Gastroesophageal sphincter (tissue), 4 donors: ENCODE measurements at regions not wholly inside any gene's neighbourhood (a gene's known extent, or its start where the extent isn't known, plus 50 kb on each side); places are given as distances from the start of the nearest gene placed in this dataset.

Source experiments
- ATAC-seq: fragments of 150-250 bp; one replicate; pipeline ENCODE4 v1.9.1; 2016; ENCODE audit warnings: mild to moderate bottlenecking, moderate library complexity
- H3K27ac ChIP-seq, 4 donors: fragments of 200-600 bp; sonication (generic) in 3 of 4; 1 replicate in 3 of 4; 2 replicates in 1 of 4; pipeline ENCODE4 v1.5.1; 2016 to 2019
- H3K27me3 ChIP-seq: fragments of 200-600 bp; sonication (generic); one replicate; pipeline ENCODE4 v1.5.1; 2019
- H3K36me3 ChIP-seq, 2 donors: fragments of 200-600 bp; sonication (generic); one replicate each; pipeline ENCODE4 v1.5.1; 2019; ENCODE audit warnings: control low read depth in 1 of 2
- H3K4me1 ChIP-seq, 3 donors: fragments of 200-600 bp; sonication (generic); 1 replicate in 2 of 3; 2 replicates in 1 of 3; pipeline ENCODE4 v1.5.1; 2016 to 2019; ENCODE audit warnings: control low read depth in 2 of 3
- H3K4me3 ChIP-seq, 2 donors: fragments of 200-600 bp; sonication (generic); one replicate each; pipeline ENCODE4 v1.5.1; 2019; ENCODE audit warnings: mild to moderate bottlenecking in 1 of 2, moderate library complexity in 1 of 2
- H3K9me3 ChIP-seq, 3 donors: fragments of 200-600 bp; sonication (generic); one replicate each; pipeline ENCODE4 v1.5.1; 2017 to 2019; ENCODE audit warnings: control low read depth in 2 of 3
- CTCF ChIP-seq, 4 experiments: fragments of 200-600 bp in 2 of 4; fragments of 450-650 bp in 2 of 4; sonication (generic) in 1 of 4; IDR thresholded peaks; one replicate each; pipeline ENCODE4 v1.5.1; 2017 to 2019; ENCODE audit warnings: antibody characterized with exemption in 4 of 4, mild to moderate bottlenecking in 2 of 4, moderate library complexity in 2 of 4
- EP300 ChIP-seq: sonication (generic); formaldehyde crosslinking; IDR thresholded peaks from one replicate; pipeline ENCODE4 v1.6.1; 2017; ENCODE audit warnings: antibody characterized with exemption, mild to moderate bottlenecking
- POLR2A ChIP-seq, 2 donors: fragments of 450-650 bp; IDR thresholded peaks; one replicate each; pipeline ENCODE4 v1.6.1; 2017; ENCODE audit warnings: antibody characterized with exemption in 2 of 2, mild to moderate bottlenecking in 2 of 2, moderate library complexity in 1 of 2
- POLR2AphosphoS5 ChIP-seq: sonication (generic); formaldehyde crosslinking; IDR thresholded peaks from one replicate; pipeline ENCODE4 v1.6.1; 2017; ENCODE audit warnings: antibody characterized with exemption
- WGBS, 2 donors: methylation state at CpG; one replicate each; pipeline ENCODE4 v1.1.5; 2018; ENCODE audit warnings: low coverage in 1 of 2; 5-methylcytosine and 5-hydroxymethylcytosine counted together

GRCh38 chr4:153943738-153944415, 155.0 kb upstream of the SFRP2 start:
- Histone ChIP-seq H3K9me3 (peaks cover 0 to 14% (median 2%) of the 10 kb centered on the region in 3 donors), H3K4me3 (no peak overlapping the region), H3K36me3 (no peaks in the 10 kb centered on the region), H3K27ac (no peak overlapping the region), H3K4me1 (no peaks in the 10 kb centered on the region), H3K27me3 (no peaks in the 10 kb centered on the region)
- 80 to 100% methylated on average over 1 of the region's 1 CpG for WGBS, 2 donors
- TF ChIP-seq POLR2AphosphoS5 (no peak), POLR2A (IDR thresholded peaks at IDR 0.05) (no peak), CTCF (IDR thresholded peaks at IDR 0.05) (no peak), EP300 (no peak)
- ATAC-seq: no peak

- WGBS, 2 donors: 71 to 90% methylated on average over 1 to 4 of the region's 4 CpGs
- no peak overlapping the region for H3K27ac ChIP-seq
- H3K36me3 ChIP-seq: no peaks in the 10 kb centered on the region
- TF ChIP-seq POLR2A (IDR thresholded peaks at IDR 0.05): no peak
- TF ChIP-seq CTCF (IDR thresholded peaks at IDR 0.05): no peak
- TF ChIP-seq POLR2AphosphoS5: no peak
- no peak for TF ChIP-seq EP300
- H3K27me3 ChIP-seq: no peaks in the 10 kb centered on the region
- H3K9me3 ChIP-seq: peaks cover 0 to 13% (median 1%) of the 10 kb centered on the region in 3 donors
- ATAC-seq: no peak
- H3K4me3 ChIP-seq: no peak overlapping the region
- H3K4me1 ChIP-seq: no peaks in the 10 kb centered on the region
Observed at GRCh38 chr4:153940916-153941315, 152.0 kb upstream of the SFRP2 start.

GRCh38 chr4:153939570-153939969, 150.7 kb upstream of the SFRP2 start:
- Histone ChIP-seq H3K36me3 (no peaks in the 10 kb centered on the region), H3K27ac (no peak overlapping the region), H3K9me3 (no peaks in the 10 kb centered on the region), H3K4me3 (no peak overlapping the region), H3K4me1 (no peaks in the 10 kb centered on the region), H3K27me3 (no peaks in the 10 kb centered on the region)
- 70 to 77% methylated on average over 1 of the region's 1 CpG for WGBS, 2 donors
- ATAC-seq: no peak
- no peak for TF ChIP-seq POLR2AphosphoS5
- TF ChIP-seq POLR2A (IDR thresholded peaks at IDR 0.05): no peak
- TF ChIP-seq CTCF (IDR thresholded peaks at IDR 0.05): no peak
- no peak for TF ChIP-seq EP300

GRCh38 chr4:153938994-153939393, 150.1 kb upstream of the SFRP2 start:
- Histone ChIP-seq H3K4me1 (no peaks in the 10 kb centered on the region), H3K4me3 (no peak overlapping the region), H3K36me3 (no peaks in the 10 kb centered on the region), H3K27ac (no peak overlapping the region), H3K9me3 (no peaks in the 10 kb centered on the region), H3K27me3 (no peaks in the 10 kb centered on the region)
- WGBS, 2 donors: 91 to 93% methylated on average over 3 to 4 of the region's 4 CpGs
- no peak for ATAC-seq
- TF ChIP-seq POLR2AphosphoS5: no peak
- no peak for TF ChIP-seq POLR2A (IDR thresholded peaks at IDR 0.05)
- TF ChIP-seq EP300: no peak
- no peak for TF ChIP-seq CTCF (IDR thresholded peaks at IDR 0.05)

GRCh38 chr4:153937289-153937688, 148.4 kb upstream of the SFRP2 start:
- no peaks in the 10 kb centered on the region for H3K36me3 ChIP-seq
- H3K4me3 ChIP-seq: no peak overlapping the region
- H3K9me3 ChIP-seq: no peaks in the 10 kb centered on the region
- peaks cover 0 to 7% (median 0%) of the 10 kb centered on the region in 3 donors for H3K4me1 ChIP-seq
- TF ChIP-seq EP300 (no peak), POLR2A (IDR thresholded peaks at IDR 0.05) (no peak)
- 67 to 74% methylated on average over 3 to 4 of the region's 4 CpGs for WGBS, 2 donors
- H3K27ac ChIP-seq: no peak overlapping the region
- ATAC-seq: no peak
- H3K27me3 ChIP-seq: no peaks in the 10 kb centered on the region
